NCI-H82 (cell line): ENCODE measurements at regions not wholly inside any gene's neighbourhood (a gene's known extent, or its start where the extent isn't known, plus 50 kb on each side); places are given as distances from the start of the nearest gene placed in this dataset.

Source experiments
- DNase-seq: peaks from one replicate; lab custom pipeline; 2025; lab: John Stamatoyannopoulos, UW

DNA sequence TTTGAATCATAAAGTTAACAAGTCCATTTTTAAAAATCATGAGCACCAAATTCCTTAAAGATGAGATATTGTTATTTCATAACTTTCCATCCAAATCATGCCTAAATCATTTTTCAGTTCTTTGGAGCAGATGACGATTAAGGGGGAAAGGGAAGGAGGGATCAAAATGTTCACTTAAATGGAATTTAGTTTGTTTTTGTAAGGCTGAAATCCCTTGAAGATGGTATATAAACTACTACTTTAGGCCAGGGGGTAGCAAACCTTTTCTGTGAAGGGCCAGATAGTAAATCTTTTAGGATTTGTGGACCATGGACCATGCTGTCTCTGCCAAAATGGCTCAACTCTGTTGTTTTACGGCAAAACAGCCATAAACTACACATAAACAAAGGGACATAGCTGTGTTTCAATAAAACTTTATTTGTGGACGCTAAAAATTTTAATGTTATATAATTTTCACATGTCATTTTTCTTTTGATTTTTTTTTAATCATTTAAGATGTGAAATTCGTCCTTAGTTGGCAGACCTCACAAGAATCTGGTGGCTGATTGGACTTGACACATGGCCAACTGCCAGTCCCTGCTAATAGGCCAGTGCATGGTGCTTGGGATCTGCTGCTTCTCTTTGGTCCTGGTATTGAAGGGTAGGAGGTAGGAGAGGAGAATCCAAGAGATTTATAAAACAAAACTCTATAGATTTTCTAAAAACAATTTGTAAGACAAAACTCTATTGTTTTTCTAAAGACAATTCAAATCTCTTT lies 52.0 kb upstream of the RTN4 start:
- DNase-seq: peak; percentile 14

DNA sequence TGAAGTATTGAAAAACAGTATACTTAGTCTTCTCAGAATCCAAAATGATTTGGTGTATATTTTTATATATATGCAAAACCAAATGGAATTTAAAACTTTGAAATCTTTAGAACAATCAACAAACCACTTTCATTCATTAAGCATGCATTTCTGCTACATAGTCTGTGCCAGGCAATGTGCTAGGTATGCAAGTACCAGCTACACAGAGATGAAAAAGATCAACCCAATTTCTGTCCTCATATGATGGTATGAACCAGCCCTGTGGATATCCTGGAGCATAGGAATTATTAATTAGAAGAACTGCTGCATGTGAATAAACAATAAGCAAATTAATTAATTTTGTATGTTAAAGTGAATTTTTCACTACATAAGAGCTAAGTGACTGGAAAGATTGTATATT lies 51.2 kb upstream of the RTN4 start:
- no peak for DNase-seq

DNA sequence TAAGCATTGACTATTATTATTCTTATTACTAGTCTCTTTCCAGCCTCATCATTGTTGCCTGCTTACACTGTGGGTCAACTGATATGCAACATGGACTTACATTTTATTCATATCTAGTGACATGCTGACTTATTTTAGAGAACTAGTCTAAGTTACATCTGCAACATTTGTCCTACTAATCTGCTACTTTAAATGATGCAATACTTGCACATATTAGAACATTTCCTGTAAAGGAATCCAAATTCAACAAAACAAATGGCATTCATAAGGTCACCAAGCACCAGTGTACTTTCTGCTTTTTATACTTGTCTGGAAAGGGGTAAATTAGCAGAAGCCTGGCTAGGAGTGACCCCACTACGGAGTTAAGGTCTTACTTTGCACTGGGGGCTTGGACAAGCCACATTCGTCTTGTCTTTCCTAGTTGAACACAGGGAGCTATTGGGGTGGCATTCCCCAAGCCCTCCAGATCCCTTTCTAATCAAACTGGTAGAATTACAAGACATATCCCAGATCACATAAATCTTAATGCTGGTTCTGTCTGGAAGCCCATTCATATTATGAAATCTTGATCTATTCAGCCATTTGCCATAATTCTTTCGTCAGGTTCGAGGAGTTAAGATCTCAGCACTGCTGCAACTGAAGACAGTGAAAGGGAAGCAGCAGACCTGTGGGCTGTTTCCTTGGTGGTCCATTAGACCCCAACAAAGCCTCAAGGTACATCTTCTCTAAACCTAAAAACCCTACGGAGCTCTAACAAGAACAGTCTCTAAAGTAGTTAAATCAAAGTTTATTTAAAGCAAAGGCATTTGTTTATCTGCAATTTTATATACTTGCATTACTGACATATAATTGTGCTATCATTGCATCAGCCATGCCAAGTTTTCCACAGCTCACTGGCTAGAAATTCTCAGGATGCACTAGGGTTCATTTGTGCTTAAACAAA lies 49.9 kb upstream of the RTN4 start:
- no peak for DNase-seq
